SK-N-MC (cell line): ENCODE measurements at regions not wholly inside any gene's neighbourhood (a gene's known extent, or its start where the extent isn't known, plus 50 kb on each side); places are given as distances from the start of the nearest gene placed in this dataset.

ENCODE experiments used
- EZH2 ChIP-seq: fragments of 200-600 bp; sonication (generic); IDR thresholded peaks from one replicate; pipeline ENCODE4 v1.6.1; 2017; ENCODE audit warnings: antibody characterized with exemption
- POLR2AphosphoS5 ChIP-seq: IDR thresholded peaks from 2 replicates; pipeline ENCODE4 v1.6.1; 2012; ENCODE audit warnings: mild to moderate bottlenecking, low read depth, low read length, borderline replicate concordance

GRCh38 chr18:40152859-40153258 lies 1802.2 kb upstream of the PIK3C3 start:
- TF ChIP-seq EZH2 = no peak
- no peak for TF ChIP-seq POLR2AphosphoS5
